ENCODE measurements at regions not wholly inside any gene's neighbourhood (a gene's known extent, or its start where the extent isn't known, plus 50 kb on each side); places are given as distances from the start of the nearest gene placed in this dataset.

- no peak for TF ChIP-seq CTCF (conservative IDR thresholded peaks at IDR 0.05; ENCODE audit: low read depth, low read length)
- H3K4me3 ChIP-seq (ENCODE audit: low read depth, low read length): no peak overlapping the region
- no peak for DNase-seq (ENCODE audit: low read depth)
Measured at GRCh38 chr15:87763837-87764236, 492.7 kb downstream of the NTRK3 start.

- DNase-seq (ENCODE audit: low read depth): no peak
- no peak overlapping the region for H3K4me3 ChIP-seq (ENCODE audit: low read depth, low read length)
- TF ChIP-seq CTCF (conservative IDR thresholded peaks at IDR 0.05; ENCODE audit: low read depth, low read length): no peak
Measured at GRCh38 chr15:87761736-87762509, 494.6 kb downstream of the NTRK3 start.

GRCh38 chr15:87760547-87761314, 495.8 kb downstream of the NTRK3 start:
- H3K4me3 ChIP-seq (ENCODE audit: low read depth, low read length): no peak overlapping the region
- DNase-seq (ENCODE audit: low read depth): no peak
- no peak for TF ChIP-seq CTCF (conservative IDR thresholded peaks at IDR 0.05; ENCODE audit: low read depth, low read length)

GRCh38 chr15:87758794-87759418, 497.6 kb downstream of the NTRK3 start:
- TF ChIP-seq CTCF (conservative IDR thresholded peaks at IDR 0.05; ENCODE audit: low read depth, low read length): no peak
- H3K4me3 ChIP-seq (ENCODE audit: low read depth, low read length): no peak overlapping the region
- no peak for DNase-seq (ENCODE audit: low read depth)

DNA sequence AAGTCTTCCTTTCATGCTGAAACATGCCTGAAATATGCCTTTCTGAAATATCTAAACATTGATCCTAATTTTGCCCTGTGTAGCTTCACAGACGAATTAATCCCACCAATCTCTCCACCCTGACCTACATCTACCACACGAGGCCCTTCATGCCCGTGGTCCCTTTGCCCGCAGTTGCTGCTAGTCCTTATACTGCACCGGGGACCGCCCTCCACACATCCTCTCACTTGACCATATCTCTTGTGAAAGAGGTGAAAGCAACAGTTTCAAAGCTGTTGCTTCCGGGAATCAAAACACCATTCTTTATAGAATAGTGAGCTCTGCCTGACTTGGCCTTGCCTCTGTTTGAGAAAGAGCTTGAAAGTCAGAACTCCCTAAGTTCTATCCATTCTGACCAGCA, 499.5 kb downstream of the NTRK3 start:
- H3K4me3 ChIP-seq (ENCODE audit: low read depth, low read length): no peak overlapping the region
- no peak for DNase-seq (ENCODE audit: low read depth)
- no peak for TF ChIP-seq CTCF (conservative IDR thresholded peaks at IDR 0.05; ENCODE audit: low read depth, low read length)

DNA sequence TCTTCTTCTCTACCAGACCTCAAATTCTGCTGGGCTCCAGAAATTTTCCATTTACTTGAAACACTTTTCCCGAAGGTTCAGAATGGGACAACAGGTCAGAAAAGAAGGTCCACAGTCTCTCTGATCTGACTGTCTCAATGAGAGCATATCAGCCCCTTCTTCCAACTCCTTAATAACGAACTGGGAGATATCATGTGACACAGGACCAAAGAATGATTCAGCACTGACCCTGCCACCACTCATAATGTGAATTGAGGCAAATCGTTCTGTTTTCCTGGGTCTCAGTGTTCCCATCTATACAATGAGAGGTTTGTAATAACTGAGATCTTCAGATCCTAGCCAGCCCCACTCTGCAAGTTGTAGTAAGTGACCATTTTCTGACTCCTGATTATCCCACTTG, 500.5 kb downstream of the NTRK3 start:
- H3K4me3 ChIP-seq (ENCODE audit: low read depth, low read length): no peak overlapping the region
- no peak for TF ChIP-seq CTCF (conservative IDR thresholded peaks at IDR 0.05; ENCODE audit: low read depth, low read length)
- no peak for DNase-seq (ENCODE audit: low read depth)
